ENCODE measurements at regions not wholly inside any gene's neighbourhood (a gene's known extent, or its start where the extent isn't known, plus 50 kb on each side); places are given as distances from the start of the nearest gene placed in this dataset.
A peak's percentile ranks its signal among the peaks of the same experiment; 100 is the strongest.

DNA sequence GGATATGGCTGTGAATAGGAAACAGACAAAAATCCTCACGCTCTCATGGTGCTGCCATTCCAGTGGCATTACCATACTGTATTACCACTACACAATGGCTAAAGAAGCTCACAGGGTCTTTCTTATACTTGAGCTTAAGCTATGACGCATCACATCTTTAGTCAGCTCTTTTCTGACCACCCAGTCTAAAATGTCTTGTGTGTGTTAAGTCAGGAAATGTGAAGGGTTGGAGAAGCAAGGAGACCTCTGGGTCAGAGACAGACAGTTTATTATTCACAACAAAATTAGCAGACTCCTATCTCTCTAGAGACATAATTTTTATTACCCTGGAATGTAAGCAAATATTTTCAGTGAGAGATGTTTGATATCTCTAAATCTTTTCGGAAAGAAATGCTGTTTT is 1583.2 kb upstream of the WWC1 start:
- no peak overlapping the region for H3K4me3 ChIP-seq (ENCODE audit: low read length)
- no peak for DNase-seq (ENCODE audit: low read depth)
- TF ChIP-seq, protein P1, sequence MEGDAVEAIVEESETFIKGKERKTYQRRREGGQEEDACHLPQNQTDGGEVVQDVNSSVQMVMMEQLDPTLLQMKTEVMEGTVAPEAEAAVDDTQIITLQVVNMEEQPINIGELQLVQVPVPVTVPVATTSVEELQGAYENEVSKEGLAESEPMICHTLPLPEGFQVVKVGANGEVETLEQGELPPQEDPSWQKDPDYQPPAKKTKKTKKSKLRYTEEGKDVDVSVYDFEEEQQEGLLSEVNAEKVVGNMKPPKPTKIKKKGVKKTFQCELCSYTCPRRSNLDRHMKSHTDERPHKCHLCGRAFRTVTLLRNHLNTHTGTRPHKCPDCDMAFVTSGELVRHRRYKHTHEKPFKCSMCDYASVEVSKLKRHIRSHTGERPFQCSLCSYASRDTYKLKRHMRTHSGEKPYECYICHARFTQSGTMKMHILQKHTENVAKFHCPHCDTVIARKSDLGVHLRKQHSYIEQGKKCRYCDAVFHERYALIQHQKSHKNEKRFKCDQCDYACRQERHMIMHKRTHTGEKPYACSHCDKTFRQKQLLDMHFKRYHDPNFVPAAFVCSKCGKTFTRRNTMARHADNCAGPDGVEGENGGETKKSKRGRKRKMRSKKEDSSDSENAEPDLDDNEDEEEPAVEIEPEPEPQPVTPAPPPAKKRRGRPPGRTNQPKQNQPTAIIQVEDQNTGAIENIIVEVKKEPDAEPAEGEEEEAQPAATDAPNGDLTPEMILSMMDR (IDR thresholded peaks at IDR 0.05; ENCODE audit: insufficient read depth, low read depth, low read length, missing control alignments) = no peak

DNA sequence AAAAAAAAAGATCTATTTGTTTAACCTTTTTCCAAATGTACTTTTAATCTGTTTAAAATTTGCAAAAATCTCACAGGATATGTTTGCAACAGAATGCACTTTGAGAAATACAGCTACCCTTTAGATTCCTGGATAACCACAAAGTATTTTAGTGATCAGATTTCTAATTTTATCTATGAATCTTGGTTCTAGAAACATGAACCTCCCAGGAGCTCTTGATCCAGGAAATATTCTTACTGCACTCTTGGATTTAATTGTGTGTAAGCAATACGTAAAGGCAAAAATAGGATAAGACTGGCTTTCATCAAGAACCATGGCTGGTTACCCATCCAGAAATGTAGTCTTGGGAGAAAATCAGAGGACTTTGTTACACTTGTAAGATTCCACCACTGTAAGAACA is 1581.8 kb upstream of the WWC1 start:
- no peak for DNase-seq (ENCODE audit: low read depth)
- TF ChIP-seq, protein P1 (IDR thresholded peaks at IDR 0.05; ENCODE audit: insufficient read depth, low read depth, low read length, missing control alignments) = no peak
- H3K4me3 ChIP-seq (ENCODE audit: low read length) = no peak overlapping the region

DNA sequence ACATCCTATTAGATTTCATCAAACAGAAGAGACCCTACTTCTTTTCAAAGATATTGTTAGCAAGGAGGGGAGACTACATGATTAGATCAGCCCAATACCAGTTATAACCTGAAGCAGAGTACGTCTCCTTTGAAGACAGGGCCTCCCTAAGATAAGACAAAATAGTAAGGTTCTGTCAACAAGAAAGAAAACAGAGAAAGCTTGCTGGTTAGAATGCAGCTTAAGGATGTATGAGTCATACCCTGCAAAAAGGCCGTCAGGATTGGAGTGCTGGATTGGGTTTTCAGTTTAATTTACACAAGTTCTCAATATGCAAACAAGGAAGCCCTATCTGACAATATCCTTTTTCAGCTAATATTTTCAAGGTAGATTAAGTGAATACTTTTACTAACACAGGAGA is 1581.2 kb upstream of the WWC1 start:
- peak; percentile 33 for DNase-seq (ENCODE audit: low read depth)
- no peak overlapping the region for H3K4me3 ChIP-seq (ENCODE audit: low read length)
- TF ChIP-seq, protein P1 (IDR thresholded peaks at IDR 0.05; ENCODE audit: insufficient read depth, low read depth, low read length, missing control alignments) = no peak

DNA sequence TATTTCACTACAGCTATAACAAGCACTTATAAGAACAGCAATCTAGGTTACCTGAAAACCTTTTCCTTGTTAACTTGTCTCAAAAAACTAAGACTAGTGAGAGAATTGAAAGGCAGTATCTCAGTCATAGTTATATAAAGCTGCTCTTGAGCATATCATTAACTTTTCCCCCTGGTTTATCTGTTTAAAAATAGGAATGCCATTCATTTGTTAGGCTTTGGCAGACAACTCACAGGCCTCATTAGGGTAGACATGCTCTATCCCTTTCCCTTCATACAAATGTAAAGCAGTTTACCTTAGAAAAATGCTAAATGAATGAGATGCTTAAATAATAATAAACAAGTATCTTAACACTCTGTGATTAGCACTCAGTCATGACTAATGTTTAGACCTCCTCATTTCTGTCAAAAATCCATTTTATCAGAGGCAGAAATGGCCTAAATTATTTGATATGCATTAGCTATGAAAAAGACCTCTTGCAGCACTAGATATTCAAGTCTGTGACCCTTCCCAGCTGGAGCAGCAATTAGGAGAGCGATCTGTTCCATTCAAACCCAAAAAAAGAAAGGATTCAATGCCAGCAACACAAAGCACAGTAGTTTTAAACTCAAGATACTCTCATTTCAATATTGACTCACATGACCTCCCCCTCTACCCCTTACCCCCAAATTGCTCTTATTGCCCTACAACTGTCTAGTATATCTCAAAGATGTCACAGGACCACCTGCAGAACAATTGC is 1578.8 kb upstream of the WWC1 start:
- TF ChIP-seq, protein P1 (IDR thresholded peaks at IDR 0.05; ENCODE audit: insufficient read depth, low read depth, low read length, missing control alignments) = no peak
- H3K4me3 ChIP-seq (ENCODE audit: low read length) = no peak overlapping the region
- DNase-seq (ENCODE audit: low read depth) = no peak

DNA sequence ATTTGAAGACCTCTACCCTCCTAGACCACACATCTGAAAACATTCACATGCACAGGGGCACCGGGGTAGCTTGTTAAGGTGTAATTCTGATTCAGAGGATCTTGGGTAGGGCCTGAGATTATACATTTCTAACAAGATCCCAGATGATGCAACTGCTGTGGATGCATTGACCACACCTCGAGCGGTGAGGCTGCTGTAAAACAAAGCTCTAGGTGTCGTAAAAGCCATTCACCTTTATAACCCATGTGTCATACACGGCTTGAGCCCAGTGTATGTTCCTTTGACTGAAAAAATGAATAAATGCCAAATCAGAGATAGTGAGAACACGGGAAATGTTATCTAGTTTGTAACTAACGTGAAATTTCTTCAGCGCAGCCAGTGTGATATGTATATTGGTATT is 1578.2 kb upstream of the WWC1 start:
- no peak for DNase-seq (ENCODE audit: low read depth)
- TF ChIP-seq, protein P1 (IDR thresholded peaks at IDR 0.05; ENCODE audit: insufficient read depth, low read depth, low read length, missing control alignments) = no peak
- no peak overlapping the region for H3K4me3 ChIP-seq (ENCODE audit: low read length)

DNA sequence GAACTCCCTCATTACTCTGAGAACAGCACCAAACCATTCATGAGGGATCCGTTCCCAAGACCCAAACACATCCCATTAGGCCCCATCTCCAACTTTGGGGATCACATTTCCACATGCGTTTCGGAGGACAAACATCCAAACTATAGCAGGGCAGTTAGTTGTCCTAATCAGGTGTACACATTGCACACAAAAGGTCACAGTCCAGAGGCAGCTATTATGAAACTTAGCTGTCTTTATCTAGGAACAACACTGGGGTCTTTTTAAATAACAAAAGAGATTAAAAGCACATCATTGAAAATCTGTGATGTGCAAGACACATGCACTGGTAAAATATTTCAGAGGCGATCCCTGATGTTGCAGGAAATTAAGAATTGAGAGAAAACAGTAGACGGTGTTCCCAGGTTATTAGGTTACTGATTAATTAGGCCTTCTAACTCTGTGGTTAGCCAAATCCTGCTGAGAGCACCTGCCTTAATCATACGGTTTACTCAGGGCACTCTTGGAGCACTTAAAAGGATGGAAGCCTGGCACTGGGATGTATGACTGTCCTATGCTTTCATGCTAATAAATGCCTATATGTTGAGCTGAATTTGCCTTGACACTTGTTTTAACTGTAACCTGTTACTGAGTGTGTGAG is 1574.5 kb upstream of the WWC1 start:
- no peak overlapping the region for H3K4me3 ChIP-seq (ENCODE audit: low read length)
- DNase-seq (ENCODE audit: low read depth) = no peak
- TF ChIP-seq, protein P1 (IDR thresholded peaks at IDR 0.05; ENCODE audit: insufficient read depth, low read depth, low read length, missing control alignments) = no peak

DNA sequence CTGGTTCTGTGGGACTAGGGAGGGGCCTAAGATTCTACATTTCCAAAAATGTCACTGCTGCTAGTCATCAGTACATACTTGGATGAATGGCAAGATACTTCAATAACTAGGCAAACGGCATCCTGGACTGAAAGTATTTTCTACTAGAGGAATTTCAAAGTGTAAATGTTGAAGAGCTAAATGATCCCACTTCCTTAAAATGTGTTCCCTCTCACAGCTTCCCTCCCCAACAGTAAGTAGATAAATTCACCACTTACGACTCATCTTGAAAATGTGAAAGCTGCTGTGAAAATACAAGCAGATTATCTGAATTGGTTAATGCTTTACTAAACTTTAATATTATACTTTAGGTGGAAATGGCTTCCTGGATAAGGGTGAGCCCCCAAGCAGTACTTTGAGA is 1571.5 kb upstream of the WWC1 start:
- peak; percentile 19 for DNase-seq (ENCODE audit: low read depth)
- TF ChIP-seq, protein P1 (IDR thresholded peaks at IDR 0.05; ENCODE audit: insufficient read depth, low read depth, low read length, missing control alignments) = no peak
- no peak overlapping the region for H3K4me3 ChIP-seq (ENCODE audit: low read length)
